Fibroblast of lung (primary cell): ENCODE measurements at regions not wholly inside any gene's neighbourhood (a gene's known extent, or its start where the extent isn't known, plus 50 kb on each side); places are given as distances from the start of the nearest gene placed in this dataset.

Experiments used
- DNase-seq, 2 donors: peaks; one replicate each; pipeline versions ENCODE4 v3.0.0 to v3.0.0-alpha.2; 2010; ENCODE audit warnings: low read depth in 2 of 2
- H2AFZ ChIP-seq: 2 replicates; pipeline ENCODE4 v1.5.1; 2012; ENCODE audit warnings: low read length, control low read depth, inconsistent platforms
- H3K27ac ChIP-seq: 2 replicates; pipeline ENCODE4 v1.5.1; 2011; ENCODE audit warnings: low read length, control low read depth; ENCODE audit not compliant: insufficient read depth
- H3K27me3 ChIP-seq: 2 replicates; pipeline ENCODE4 v1.5.1; 2011; ENCODE audit warnings: mild to moderate bottlenecking, low read length; ENCODE audit not compliant: control insufficient read depth, insufficient read depth
- H3K36me3 ChIP-seq: 2 replicates; pipeline ENCODE4 v1.5.1; 2011; ENCODE audit warnings: low read length; ENCODE audit not compliant: control insufficient read depth, insufficient read depth
- H3K4me1 ChIP-seq: 2 replicates; pipeline ENCODE4 v1.5.1; 2011; ENCODE audit warnings: low read length; ENCODE audit not compliant: control insufficient read depth, insufficient read depth; ENCODE audit errors: extremely low read depth
- H3K4me2 ChIP-seq: 2 replicates; pipeline ENCODE4 v1.5.1; 2011; ENCODE audit warnings: low read length, control low read depth; ENCODE audit not compliant: insufficient read depth; ENCODE audit errors: extremely low read depth
- H3K4me3 ChIP-seq, 4 experiments: fragments of 200-600 bp in 1 of 4; sonication (generic) in 1 of 4; replicated peaks in 1 of 4; 2 replicates each; pipeline ENCODE4 v1.5.1; 2011 to 2016; ENCODE audit warnings: low read length in 4 of 4, low read depth in 3 of 4, mild to moderate bottlenecking in 3 of 4, control low read depth in 2 of 4, inconsistent platforms in 1 of 4, mixed read lengths in 1 of 4; ENCODE audit not compliant: insufficient read depth in 1 of 4; ENCODE audit errors: control extremely low read depth in 1 of 4
- H3K79me2 ChIP-seq: 2 replicates; pipeline ENCODE4 v1.5.1; 2012; ENCODE audit warnings: mild to moderate bottlenecking, low read length, inconsistent platforms; ENCODE audit not compliant: control insufficient read depth, insufficient read depth
- H3K9ac ChIP-seq: 2 replicates; pipeline ENCODE4 v1.5.1; 2011; ENCODE audit warnings: mild to moderate bottlenecking, low read length, control low read depth; ENCODE audit not compliant: insufficient read depth
- H3K9me3 ChIP-seq: 2 replicates; pipeline ENCODE4 v1.5.1; 2012; ENCODE audit warnings: low read depth, low read length; ENCODE audit not compliant: control insufficient read depth, insufficient read depth
- H4K20me1 ChIP-seq: 2 replicates; pipeline ENCODE4 v1.5.1; 2011; ENCODE audit warnings: low read length; ENCODE audit not compliant: control insufficient read depth, insufficient read depth; ENCODE audit errors: extremely low read depth
- CTCF ChIP-seq, 2 donors: IDR thresholded peaks in 1 of 2; conservative IDR thresholded peaks in 1 of 2; 1 replicate in 1 of 2; 2 replicates in 1 of 2; pipeline ENCODE4 v1.5.1; 2011 to 2012; ENCODE audit warnings: low read length in 2 of 2, control low read depth in 1 of 2, inconsistent platforms in 1 of 2, low read depth in 1 of 2, mild to moderate bottlenecking in 1 of 2
- EZH2 ChIP-seq: IDR thresholded peaks from 2 replicates; pipeline ENCODE4 v1.5.1; 2012; ENCODE audit warnings: low read length, control low read depth, mild to moderate bottlenecking; ENCODE audit errors: missing control alignments

GRCh38 chr12:124642105-124642504, 74.7 kb upstream of the NCOR2 start:
- DNase-seq: no peak
- Histone ChIP-seq H3K9me3 (no peaks in the 10 kb centered on the region), H3K36me3 (no peaks in the 10 kb centered on the region), H3K9ac (no peak overlapping the region), H3K79me2 (no peaks in the 10 kb centered on the region), H3K4me1 (no peaks in the 10 kb centered on the region), H3K27ac (no peak overlapping the region), H3K4me3 (no peak overlapping the region), H4K20me1 (no peaks in the 10 kb centered on the region), H3K27me3 (peaks cover 3% of the 10 kb centered on the region), H2AFZ (no peak overlapping the region), H3K4me2 (no peak overlapping the region)
- TF ChIP-seq CTCF (conservative IDR thresholded peaks at IDR 0.05 in 1 of 2, IDR thresholded peaks at IDR 0.05 in 1 of 2; ENCODE audit: low read depth in 1 of 2, low read length in 2 of 2) (no peak), EZH2 (no peak)

- Histone ChIP-seq H3K9me3 (no peaks in the 10 kb centered on the region), H3K79me2 (no peaks in the 10 kb centered on the region), H2AFZ (no peak overlapping the region), H3K36me3 (no peaks in the 10 kb centered on the region), H3K4me2 (no peak overlapping the region), H3K27me3 (peaks cover 3% of the 10 kb centered on the region), H3K9ac (no peak overlapping the region), H3K4me3 (no peak overlapping the region), H4K20me1 (no peaks in the 10 kb centered on the region), H3K4me1 (no peaks in the 10 kb centered on the region), H3K27ac (no peak overlapping the region)
- TF ChIP-seq EZH2 (no peak), CTCF (conservative IDR thresholded peaks at IDR 0.05 in 1 of 2, IDR thresholded peaks at IDR 0.05 in 1 of 2; ENCODE audit: low read depth in 1 of 2, low read length in 2 of 2) (no peak)
- DNase-seq: no peak
Observed at GRCh38 chr12:124641591-124641990, 74.2 kb upstream of the NCOR2 start.

- H3K9me3 ChIP-seq: no peaks in the 10 kb centered on the region
- no peak overlapping the region for H3K27ac ChIP-seq
- H2AFZ ChIP-seq: no peak overlapping the region
- TF ChIP-seq EZH2 (no peak), CTCF (conservative IDR thresholded peaks at IDR 0.05 in 1 of 2, IDR thresholded peaks at IDR 0.05 in 1 of 2; ENCODE audit: low read depth in 1 of 2, low read length in 2 of 2) (no peak)
- peak; percentile 56 to 73 for DNase-seq
- no peaks in the 10 kb centered on the region for H4K20me1 ChIP-seq
- H3K27me3 ChIP-seq: peaks cover 2% of the 10 kb centered on the region
- H3K4me3 ChIP-seq: no peak overlapping the region
- no peaks in the 10 kb centered on the region for H3K36me3 ChIP-seq
- no peaks in the 10 kb centered on the region for H3K4me1 ChIP-seq
- no peaks in the 10 kb centered on the region for H3K79me2 ChIP-seq
- H3K9ac ChIP-seq: no peak overlapping the region
- no peak overlapping the region for H3K4me2 ChIP-seq
Observed at GRCh38 chr12:124640056-124640455, 72.6 kb upstream of the NCOR2 start.
